Keratinocyte (primary cell): ENCODE measurements at regions not wholly inside any gene's neighbourhood (a gene's known extent, or its start where the extent isn't known, plus 50 kb on each side); places are given as distances from the start of the nearest gene placed in this dataset.

Source experiments
- DNase-seq: peaks from one replicate; pipeline ENCODE4 v3.0.0-alpha.2; 2011; ENCODE audit warnings: low read depth, missing footprints, low spot score
- FAIRE-seq: peaks from 2 replicates; lab custom pipeline; 2011; peaks lifted over from hg19 to GRCh38; lab: Jason Lieb, UNC
- H2AFZ ChIP-seq: 2 replicates; pipeline ENCODE4 v1.6.0; 2012; ENCODE audit warnings: low read length, control low read depth, inconsistent platforms; ENCODE audit not compliant: control insufficient read depth
- H3K27ac ChIP-seq: 2 replicates; pipeline ENCODE4 v1.5.1; 2011; ENCODE audit warnings: low read length; ENCODE audit not compliant: control insufficient read depth, insufficient read depth
- H3K27me3 ChIP-seq: 3 replicates; pipeline ENCODE4 v1.6.0; 2011; ENCODE audit warnings: low read length; ENCODE audit not compliant: control insufficient read depth, insufficient read depth; ENCODE audit errors: extremely low read depth
- H3K36me3 ChIP-seq, 2 experiments: 2 replicates in 1 of 2; 3 replicates in 1 of 2; pipeline ENCODE4 v1.5.1; 2011; ENCODE audit warnings: low read length in 2 of 2, mild to moderate bottlenecking in 1 of 2; ENCODE audit not compliant: control insufficient read depth in 2 of 2, insufficient read depth in 2 of 2; ENCODE audit errors: extremely low read depth in 1 of 2
- H3K4me1 ChIP-seq: 3 replicates; pipeline ENCODE4 v1.5.1; 2011; ENCODE audit warnings: low read length; ENCODE audit not compliant: control insufficient read depth, insufficient read depth; ENCODE audit errors: extremely low read depth
- H3K4me2 ChIP-seq: 3 replicates; pipeline ENCODE4 v1.6.0; 2011; ENCODE audit warnings: low read depth, low read length; ENCODE audit not compliant: control insufficient read depth, insufficient read depth; ENCODE audit errors: extremely low read depth
- H3K4me3 ChIP-seq, 3 experiments: fragments of 200-600 bp in 1 of 3; sonication (generic) in 1 of 3; 2 replicates in 2 of 3; 3 replicates in 1 of 3; pipeline ENCODE4 v1.5.1; 2011 to 2016; ENCODE audit warnings: low read length in 3 of 3, mild to moderate bottlenecking in 3 of 3, control low read depth in 2 of 3, inconsistent platforms in 1 of 3, low read depth in 1 of 3, mixed read lengths in 1 of 3, mixed run types in 1 of 3, moderate library complexity in 1 of 3; ENCODE audit not compliant: control insufficient read depth in 2 of 3, insufficient read depth in 2 of 3; ENCODE audit errors: extremely low read depth in 1 of 3
- H3K79me2 ChIP-seq: 2 replicates; pipeline ENCODE4 v1.6.0; 2012; ENCODE audit warnings: low read length; ENCODE audit not compliant: control insufficient read depth, insufficient read depth
- H3K9ac ChIP-seq: 3 replicates; pipeline ENCODE4 v1.6.0; 2011; ENCODE audit warnings: low read length; ENCODE audit not compliant: control insufficient read depth, insufficient read depth; ENCODE audit errors: extremely low read depth
- H3K9me1 ChIP-seq: 3 replicates; pipeline ENCODE4 v1.6.0; 2011; ENCODE audit warnings: low read length; ENCODE audit not compliant: control insufficient read depth, insufficient read depth; ENCODE audit errors: extremely low read depth
- H3K9me3 ChIP-seq: 2 replicates; pipeline ENCODE4 v1.5.1; 2012; ENCODE audit warnings: low read depth, low read length; ENCODE audit not compliant: control insufficient read depth
- H4K20me1 ChIP-seq: 3 replicates; pipeline ENCODE4 v1.6.0; 2011; ENCODE audit warnings: low read length; ENCODE audit not compliant: control insufficient read depth, insufficient read depth; ENCODE audit errors: extremely low read depth
- CTCF ChIP-seq, 3 experiments: IDR thresholded peaks in 1 of 3; conservative IDR thresholded peaks in 1 of 3; optimal IDR thresholded peaks in 1 of 3; 2 replicates in 2 of 3; 3 replicates in 1 of 3; pipeline versions ENCODE3 to v1.5.1; 2011; ENCODE audit warnings: low read length in 3 of 3, mild to moderate bottlenecking in 3 of 3, moderate library complexity in 2 of 3, control low read depth in 1 of 3, inconsistent platforms in 1 of 3; ENCODE audit not compliant: insufficient read depth in 2 of 3; ENCODE audit errors: extremely low read depth in 1 of 3
- EZH2 ChIP-seq: IDR thresholded peaks from one replicate; pipeline ENCODE4 v1.6.1; 2012; ENCODE audit warnings: inconsistent platforms, mild to moderate bottlenecking, low read length, moderate library complexity
- dilution Hi-C: fragments of 300-500 bp; cut with MboI; formaldehyde crosslinking; loops from one replicate; pipeline ENCODE4 v1.7.0; 2020; ENCODE audit warnings: low sequenced_read_pairs; ENCODE audit not compliant: extremely low pct_ligation_motif_present

- Histone ChIP-seq H3K36me3 (no peaks in the 10 kb centered on the region), H3K27me3 (no peaks in the 10 kb centered on the region), H2AFZ (no peak overlapping the region), H3K9me3 (no peaks in the 10 kb centered on the region), H3K4me1 (peaks cover 18% of the 10 kb centered on the region), H3K4me2 (no peak overlapping the region), H3K9ac (no peak overlapping the region), H3K4me3 (no peak overlapping the region), H3K79me2 (no peaks in the 10 kb centered on the region), H3K9me1 (no peaks in the 10 kb centered on the region), H4K20me1 (no peaks in the 10 kb centered on the region), H3K27ac (no peak overlapping the region)
- FAIRE-seq (no peak), DNase-seq (no peak)
- dilution Hi-C loops = no loop called here
- TF ChIP-seq CTCF (optimal IDR thresholded peaks at IDR 0.05 in 1 of 3, IDR thresholded peaks at IDR 0.05 in 1 of 3, conservative IDR thresholded peaks at IDR 0.05 in 1 of 3; ENCODE audit: extremely low read depth in 1 of 3, insufficient read depth in 2 of 3, low read length in 3 of 3) (no peak), EZH2 (no peak)
These were observed 60.7 kb downstream of the VCPKMT start for GRCh38 chr14:50055461-50056228.

GRCh38 chr14:50056435-50056834 is 59.9 kb downstream of the VCPKMT start:
- Histone ChIP-seq H3K27ac (no peak overlapping the region), H3K9me1 (no peaks in the 10 kb centered on the region), H4K20me1 (no peaks in the 10 kb centered on the region), H2AFZ (no peak overlapping the region), H3K4me1 (peaks cover 26% of the 10 kb centered on the region), H3K27me3 (no peaks in the 10 kb centered on the region), H3K79me2 (no peaks in the 10 kb centered on the region), H3K4me3 (no peak overlapping the region), H3K4me2 (no peak overlapping the region), H3K9ac (no peak overlapping the region), H3K9me3 (no peaks in the 10 kb centered on the region), H3K36me3 (no peaks in the 10 kb centered on the region)
- FAIRE-seq (no peak), DNase-seq (no peak)
- dilution Hi-C loops = no loop called here
- no peak for TF ChIP-seq CTCF (optimal IDR thresholded peaks at IDR 0.05 in 1 of 3, IDR thresholded peaks at IDR 0.05 in 1 of 3, conservative IDR thresholded peaks at IDR 0.05 in 1 of 3; ENCODE audit: extremely low read depth in 1 of 3, insufficient read depth in 2 of 3, low read length in 3 of 3)
- no peak for TF ChIP-seq EZH2
